GM10248 (cell line): ENCODE measurements at regions not wholly inside any gene's neighbourhood (a gene's known extent, or its start where the extent isn't known, plus 50 kb on each side); places are given as distances from the start of the nearest gene placed in this dataset.

ENCODE experiments used
- CTCF ChIA-PET: fragments of 300-600 bp; sonication (Branson Sonifier 250); formaldehyde crosslinking; extraction: SDS; loops from one replicate; lab custom pipeline; 2021; ENCODE audit warnings: antibody characterized with exemption; lab: Yijun Ruan, JAX
- POLR2A ChIA-PET: fragments of 350-650 bp; sonication (Branson Sonifier 250); formaldehyde crosslinking; extraction: SDS; loops from one replicate; lab custom pipeline; 2020; ENCODE audit warnings: antibody characterized with exemption; lab: Yijun Ruan, JAX
- DNase-seq: peaks from one replicate; pipeline ENCODE4 v3.0.0; 2012; ENCODE audit errors: extremely low spot score
- CTCF ChIP-seq: IDR thresholded peaks from 2 replicates; pipeline ENCODE4 v1.5.1; 2012; ENCODE audit warnings: mild to moderate bottlenecking, low read depth; ENCODE audit errors: extremely low read depth, missing control alignments, control extremely low read depth

GRCh38 chr3:73216310-73216709 lies 154.9 kb downstream of the EBLN2 start:
- CTCF ChIA-PET = no interaction called here
- POLR2A ChIA-PET = no interaction called here
- no peak for TF ChIP-seq CTCF

GRCh38 chr3:73222126-73222525 lies 160.7 kb downstream of the EBLN2 start:
- POLR2A ChIA-PET = no interaction called here
- TF ChIP-seq CTCF = no peak
- DNase-seq = no peak
- CTCF ChIA-PET = no interaction called here

More at GRCh38 chr3:73216310-73216709, 154.9 kb downstream of the EBLN2 start:
- no peak for DNase-seq

- TF ChIP-seq CTCF = no peak
- ChIA-PET POLR2A (no interaction called here), CTCF (no interaction called here)
- no peak for DNase-seq
These were observed 163.8 kb downstream of the EBLN2 start for GRCh38 chr3:73225146-73225855.

GRCh38 chr3:73225991-73226390 lies 164.5 kb downstream of the EBLN2 start:
- no peak for DNase-seq
- ChIA-PET POLR2A (no interaction called here), CTCF (no interaction called here)
- TF ChIP-seq CTCF = no peak

- CTCF ChIA-PET = no interaction called here
- TF ChIP-seq CTCF = no peak
- POLR2A ChIA-PET = no interaction called here
These were observed 166.5 kb downstream of the EBLN2 start for GRCh38 chr3:73228000-73228399.

GRCh38 chr3:73228437-73228836 lies 167.0 kb downstream of the EBLN2 start:
- CTCF ChIA-PET = no interaction called here
- POLR2A ChIA-PET = no interaction called here
- DNase-seq = no peak
- no peak for TF ChIP-seq CTCF

More at GRCh38 chr3:73228000-73228399, 166.5 kb downstream of the EBLN2 start:
- no peak for DNase-seq

GRCh38 chr3:73228959-73229358 lies 167.5 kb downstream of the EBLN2 start:
- ChIA-PET POLR2A (no interaction called here), CTCF (interaction anchor here (1.5 kb wide), 1 partner anchor 25 kb away, joined by 3 read pairs; no protein-coding TSS in a partner anchor)
- no peak for DNase-seq
- TF ChIP-seq CTCF = no peak
